HG03196 (cell line): ENCODE measurements at regions not wholly inside any gene's neighbourhood (a gene's known extent, or its start where the extent isn't known, plus 50 kb on each side); places are given as distances from the start of the nearest gene placed in this dataset.
A peak's percentile ranks its signal among the peaks of the same experiment; 100 is the strongest.

Experiments
- ATAC-seq: cut with Tn5 transposase; IDR thresholded peaks from one replicate; pipeline ENCODE4 v1.9.1; 2021; ENCODE audit not compliant: unreplicated experiment

DNA sequence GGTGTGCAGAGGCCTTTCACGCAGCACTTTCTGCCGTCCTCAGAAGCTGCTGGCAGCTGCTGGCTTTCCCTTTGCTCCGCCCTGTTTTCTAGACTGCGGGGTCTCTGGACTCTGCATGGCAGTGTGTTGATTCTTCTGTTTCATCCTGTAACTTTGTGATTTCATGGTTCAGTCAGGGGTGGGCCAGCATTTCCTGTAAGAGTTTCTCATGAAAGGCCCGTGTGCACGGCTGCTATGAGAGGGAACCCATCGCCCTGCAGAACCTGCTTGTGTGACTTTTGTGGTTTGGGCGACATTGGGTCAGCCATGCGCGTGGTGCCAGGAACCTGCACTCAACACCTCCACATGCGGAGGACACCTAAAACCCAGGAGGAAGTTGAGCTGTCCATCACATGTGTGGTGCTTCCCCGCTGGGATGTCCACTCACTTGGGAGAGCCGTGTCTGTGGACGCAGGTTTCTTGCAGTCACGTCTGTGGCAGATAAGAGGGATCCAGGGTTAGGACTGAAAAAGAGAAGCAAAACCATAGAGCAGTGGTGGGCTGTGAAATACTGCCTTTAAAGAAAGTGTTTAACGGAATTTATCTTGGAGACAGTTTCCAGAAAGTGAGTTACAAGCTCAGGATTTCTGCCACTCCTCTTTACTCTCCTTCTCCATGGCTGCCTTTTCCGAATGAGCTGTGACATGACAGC is 167.3 kb upstream of the ALKAL2 start:
- no peak for ATAC-seq

DNA sequence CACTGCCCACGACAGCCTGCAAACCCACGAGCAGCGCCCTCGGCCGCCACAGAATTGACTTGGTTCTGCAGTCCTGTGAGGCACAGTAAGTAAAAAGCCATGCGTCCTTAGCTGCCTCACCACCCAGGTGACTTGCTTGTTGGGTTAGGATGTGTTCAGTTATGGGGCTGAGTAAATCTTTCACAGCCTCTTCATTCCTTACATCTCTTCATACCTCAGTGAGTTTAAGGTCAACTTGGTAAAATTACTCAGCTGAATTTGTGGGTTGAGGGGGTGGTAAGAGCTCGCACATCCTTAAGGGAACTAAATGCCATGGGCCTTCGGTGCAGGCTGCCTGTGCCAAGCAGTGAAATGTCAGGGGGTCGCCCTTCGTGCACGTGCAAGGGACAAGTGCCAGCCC is 165.2 kb upstream of the ALKAL2 start:
- no peak for ATAC-seq

DNA sequence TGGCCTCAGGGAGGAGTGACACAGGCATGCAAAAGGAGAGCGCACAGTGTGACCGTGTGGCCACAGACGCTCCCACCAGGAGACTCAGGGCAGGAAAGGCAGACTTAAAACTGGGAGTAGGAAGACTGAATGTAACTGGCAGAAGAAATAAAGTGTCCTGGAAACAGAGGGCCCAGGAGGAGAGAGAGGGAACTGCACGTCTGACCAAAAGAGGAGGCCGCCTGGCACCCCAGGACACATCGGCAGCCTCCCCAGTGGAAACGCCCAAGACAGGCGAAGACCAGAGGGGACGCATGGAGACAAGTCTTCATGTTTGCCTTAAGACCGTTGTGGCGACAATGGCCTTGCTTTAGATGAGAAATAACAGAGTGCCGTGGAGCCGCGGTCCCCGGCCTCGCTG is 163.6 kb upstream of the ALKAL2 start:
- ATAC-seq = no peak

DNA sequence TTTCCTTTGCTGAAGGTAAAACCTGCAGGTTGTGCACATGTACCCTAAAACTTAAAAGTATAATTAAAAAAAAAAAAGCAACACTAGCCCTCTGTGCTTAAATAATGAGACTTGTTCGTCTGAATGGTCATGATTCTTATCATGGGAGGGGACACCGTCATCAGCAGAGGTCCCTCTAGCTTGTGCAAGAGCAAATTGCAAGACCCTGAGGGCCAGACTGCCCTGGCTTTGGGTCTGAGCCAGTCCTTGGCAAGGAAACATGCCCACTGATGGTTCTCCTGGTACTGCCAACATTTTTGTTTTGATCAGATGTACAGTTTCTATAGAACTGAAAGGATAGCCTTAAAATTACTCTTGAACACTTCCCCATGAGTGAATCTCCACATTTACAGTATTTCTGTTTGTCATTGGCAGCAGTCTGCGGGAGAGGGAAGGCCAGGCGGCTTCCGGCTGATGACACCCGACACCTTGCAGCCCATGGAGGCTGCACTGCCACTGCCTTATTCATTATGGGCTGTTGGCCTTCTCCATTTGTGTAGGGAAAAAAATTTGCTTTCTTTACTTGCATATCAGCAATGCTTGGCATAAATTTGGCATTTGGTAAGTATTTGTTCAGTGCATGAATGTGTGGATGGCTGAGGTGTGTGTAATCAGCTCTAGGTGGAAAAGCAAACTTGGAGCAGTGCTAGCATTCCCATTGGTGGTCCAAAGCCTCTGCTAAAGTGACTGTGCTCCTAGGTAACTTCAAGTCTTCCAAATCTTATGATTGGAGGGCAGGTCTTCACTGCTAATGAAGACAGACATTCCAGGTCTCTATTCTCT is 161.6 kb upstream of the ALKAL2 start:
- no peak for ATAC-seq

DNA sequence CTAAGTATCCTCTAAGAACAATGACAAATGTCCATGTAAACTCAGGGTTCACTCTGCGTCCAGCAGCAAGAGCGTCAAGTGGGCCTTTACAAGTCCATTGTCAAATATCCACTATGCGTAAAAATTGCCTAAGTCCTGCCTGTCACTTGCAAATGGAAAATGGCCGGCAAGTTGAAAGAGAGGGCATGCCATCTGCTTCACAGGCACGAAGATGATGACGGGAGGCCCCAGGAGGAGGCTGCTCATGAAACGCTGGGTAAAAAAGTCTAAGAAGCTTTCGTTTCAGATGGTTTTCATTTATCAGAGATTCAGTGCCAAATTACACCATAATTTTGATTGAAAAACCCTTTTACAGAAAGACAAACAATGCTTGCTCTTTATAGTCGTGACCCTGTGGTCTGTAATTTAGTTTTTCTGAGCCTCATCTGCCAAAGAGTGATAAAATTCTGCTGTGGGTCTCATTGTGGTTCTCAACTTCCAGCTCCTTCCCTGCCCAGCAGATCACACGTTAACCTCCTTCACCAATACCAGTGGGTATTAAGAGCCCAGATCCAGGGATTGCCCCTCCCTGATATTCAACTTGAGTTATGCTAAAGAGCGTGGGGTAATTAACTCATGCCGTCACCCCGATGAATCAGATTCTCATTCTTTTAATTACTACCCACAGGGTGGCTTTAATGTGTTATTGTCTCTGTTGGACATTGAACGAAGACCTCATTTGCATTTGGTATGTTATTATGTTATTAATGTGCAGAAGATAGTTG is 160.2 kb upstream of the ALKAL2 start:
- no peak for ATAC-seq

DNA sequence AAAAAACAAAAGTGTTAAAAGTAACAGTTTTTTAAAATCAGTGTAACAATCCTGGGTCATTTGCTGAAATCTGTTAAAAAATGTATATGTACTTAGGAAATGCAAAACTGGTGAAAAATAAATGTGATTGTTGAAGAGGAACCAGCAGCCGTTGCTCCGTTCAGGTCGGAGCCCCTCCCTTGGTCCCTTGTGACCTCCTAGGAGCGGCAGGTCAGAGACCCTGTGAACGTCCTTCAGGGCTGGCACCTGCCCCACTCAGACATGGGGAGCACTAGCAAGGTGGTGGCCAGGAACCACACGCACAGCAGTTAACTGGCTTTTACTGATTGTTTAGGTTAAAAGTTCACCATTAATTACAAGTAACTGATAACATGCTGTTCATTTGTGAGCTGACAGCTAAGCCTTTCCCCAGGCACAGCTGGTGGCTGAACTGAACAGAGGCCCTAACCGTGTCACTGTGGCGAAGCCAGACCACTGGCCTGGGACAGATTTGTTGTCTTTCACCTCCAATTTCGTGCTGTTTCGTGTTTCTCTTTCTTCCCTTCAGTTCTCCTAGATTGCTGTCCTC is 159.2 kb upstream of the ALKAL2 start:
- ATAC-seq = no peak

DNA sequence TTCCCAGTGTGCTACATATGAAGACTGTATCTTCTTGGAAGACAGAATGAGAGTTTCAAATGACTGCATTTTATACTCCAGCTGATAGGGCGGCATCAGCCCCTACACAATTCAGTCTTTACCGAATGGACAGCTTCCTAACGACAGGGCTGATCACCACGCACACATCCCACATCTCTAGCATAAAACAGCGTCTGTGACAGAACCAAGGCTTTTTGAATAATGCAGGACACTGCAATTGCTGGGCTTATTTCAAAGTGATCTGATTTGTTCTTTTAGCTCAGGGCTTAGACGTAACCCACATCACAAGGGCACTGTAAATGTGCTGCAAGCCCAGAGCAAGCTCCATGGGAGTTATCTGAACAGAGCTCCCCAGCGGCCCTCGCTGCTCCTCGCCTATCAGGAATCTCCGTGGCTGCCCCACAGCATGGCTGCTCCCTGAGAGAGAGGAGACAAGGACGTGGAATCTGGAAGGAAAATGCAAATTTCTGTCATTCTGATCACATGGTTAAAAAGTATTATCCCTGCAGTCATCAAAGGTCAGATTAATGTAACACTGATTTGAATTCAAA is 158.5 kb upstream of the ALKAL2 start:
- no peak for ATAC-seq

DNA sequence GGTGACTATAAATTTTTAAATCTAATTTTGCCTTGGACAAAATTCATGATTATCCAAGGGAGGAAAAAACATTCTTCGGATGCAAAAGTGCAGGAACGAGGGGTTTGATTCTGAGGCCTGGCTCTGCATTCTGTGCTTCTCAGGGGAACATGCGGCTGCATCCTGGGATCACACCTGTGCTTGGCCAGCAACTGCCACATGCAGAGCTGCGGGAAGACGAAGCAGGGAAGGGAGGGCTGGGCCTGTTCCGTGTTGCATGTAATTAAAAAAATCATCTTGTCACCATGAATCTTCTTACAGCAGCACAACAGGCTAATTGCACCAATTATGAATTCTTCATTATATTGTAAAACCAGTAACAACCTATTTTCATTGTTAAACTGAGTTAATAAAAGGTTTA is 158.0 kb upstream of the ALKAL2 start:
- no peak for ATAC-seq

DNA sequence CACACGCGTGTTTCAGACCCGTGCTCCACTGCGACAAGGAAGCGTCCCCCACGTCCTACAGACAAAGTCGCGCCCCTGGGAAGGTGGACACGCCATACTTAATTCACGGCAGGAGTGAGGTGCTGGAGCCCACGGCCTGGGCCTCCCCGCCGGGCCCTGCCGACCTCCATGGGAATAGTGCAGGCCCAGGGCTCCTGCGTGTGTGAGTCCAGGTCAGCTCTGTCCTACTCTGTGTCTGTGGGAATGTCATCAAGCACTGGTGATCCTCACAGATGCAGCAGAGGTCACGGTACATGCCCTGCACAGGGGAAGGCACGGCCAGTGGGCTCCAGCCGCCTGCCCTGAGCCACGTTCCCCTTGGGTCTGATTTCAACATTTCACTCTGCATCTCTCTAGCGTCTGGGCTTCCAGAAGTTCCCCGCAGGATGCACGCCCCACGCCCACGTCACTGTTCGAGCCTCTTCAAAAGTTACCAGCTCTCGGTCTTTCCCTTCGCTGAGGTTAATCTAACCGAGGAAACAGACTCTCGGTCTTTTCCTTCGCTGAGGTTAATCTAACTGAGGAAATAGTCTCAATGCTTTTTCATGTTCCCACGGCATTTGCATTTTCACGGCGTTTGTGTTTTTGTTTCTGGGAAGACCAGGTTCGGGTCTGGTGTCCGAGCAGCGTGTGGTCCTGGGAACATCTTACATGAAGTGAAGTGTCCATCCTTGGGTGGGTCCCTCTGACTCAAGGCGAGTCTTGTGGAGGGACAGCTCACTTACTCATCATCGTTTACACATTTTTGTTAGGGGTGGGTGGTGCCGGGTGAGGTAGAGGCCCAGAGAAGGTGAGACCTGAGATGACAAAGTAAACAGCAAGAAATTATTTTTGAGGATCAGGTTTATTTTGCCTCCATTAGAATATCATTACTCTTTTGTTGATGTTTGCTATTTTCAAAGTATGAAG is 157.3 kb upstream of the ALKAL2 start:
- no peak for ATAC-seq

DNA sequence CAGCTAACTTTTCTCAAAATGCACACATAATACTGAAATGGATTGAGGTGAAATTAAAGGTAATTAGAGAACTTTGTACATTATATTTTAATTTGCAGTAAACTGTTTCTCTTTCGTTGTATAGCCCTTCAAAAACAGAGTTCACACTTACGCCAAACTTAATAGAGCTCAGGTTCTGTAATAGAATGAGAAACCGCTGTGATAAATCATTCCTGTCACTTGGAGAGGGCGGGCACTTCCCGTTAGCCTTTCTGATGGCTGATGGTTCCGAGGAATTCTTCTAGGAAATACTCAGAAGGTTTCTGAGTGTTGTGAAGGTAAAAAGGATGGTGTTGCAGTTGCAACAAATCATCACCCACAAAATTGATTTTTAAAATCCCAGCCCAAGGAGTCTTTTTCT is 155.8 kb upstream of the ALKAL2 start:
- no peak for ATAC-seq

DNA sequence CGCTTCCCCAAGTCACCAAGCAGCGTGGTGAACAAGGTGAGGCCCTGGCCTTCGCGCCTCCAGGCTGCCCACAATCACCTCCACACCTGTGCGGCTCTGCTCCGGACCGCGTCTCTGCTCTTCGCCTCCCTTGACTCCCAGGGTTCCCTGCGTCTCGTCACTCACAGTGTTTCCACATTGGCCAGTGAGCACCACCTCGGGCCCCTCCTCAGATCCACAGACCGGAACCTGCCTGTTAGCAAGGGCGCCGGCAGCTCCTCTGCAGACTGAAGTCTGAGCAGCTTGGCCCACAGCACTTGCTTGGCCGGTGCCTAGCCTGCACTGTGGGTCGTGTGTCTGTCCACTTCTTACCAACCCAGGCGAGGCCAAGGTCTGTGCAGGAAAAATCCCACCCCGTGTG is 155.3 kb upstream of the ALKAL2 start:
- no peak for ATAC-seq

DNA sequence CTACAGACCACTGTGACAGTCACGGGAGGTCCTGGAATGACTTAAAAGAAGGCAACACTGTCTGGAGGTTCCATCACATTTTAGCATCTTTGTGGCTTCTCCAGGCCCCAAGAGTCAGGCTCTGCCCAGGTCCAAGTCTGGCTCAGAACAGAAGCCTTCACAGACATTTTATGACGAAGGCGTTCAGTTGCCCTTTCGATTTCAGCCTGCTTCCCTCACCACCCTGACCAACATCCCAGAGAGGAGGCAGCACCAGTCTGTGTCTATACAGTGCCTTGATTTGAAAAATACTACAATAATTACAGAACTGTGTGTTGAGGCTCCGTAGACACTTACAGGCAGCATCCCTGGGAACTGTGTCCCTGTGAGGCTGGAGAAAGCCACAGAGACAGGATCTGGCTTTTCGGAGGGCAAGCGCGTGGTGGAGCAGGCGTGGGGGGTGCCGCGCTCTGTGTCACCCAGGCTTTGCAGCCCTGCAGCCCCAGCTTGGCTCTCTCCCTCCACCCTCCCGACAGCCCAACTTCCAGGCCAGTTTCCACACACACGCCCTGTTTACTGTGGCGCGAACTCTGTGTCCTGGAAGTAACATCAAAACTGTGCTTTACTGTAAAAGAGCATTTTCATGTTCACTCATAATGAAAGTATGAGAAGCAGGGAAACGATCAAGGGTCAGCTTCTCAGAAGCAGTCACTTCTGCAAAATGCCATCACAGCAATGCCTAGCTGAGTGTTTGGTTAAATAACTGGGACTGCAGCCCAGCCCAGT is 153.5 kb upstream of the ALKAL2 start:
- ATAC-seq = no peak

DNA sequence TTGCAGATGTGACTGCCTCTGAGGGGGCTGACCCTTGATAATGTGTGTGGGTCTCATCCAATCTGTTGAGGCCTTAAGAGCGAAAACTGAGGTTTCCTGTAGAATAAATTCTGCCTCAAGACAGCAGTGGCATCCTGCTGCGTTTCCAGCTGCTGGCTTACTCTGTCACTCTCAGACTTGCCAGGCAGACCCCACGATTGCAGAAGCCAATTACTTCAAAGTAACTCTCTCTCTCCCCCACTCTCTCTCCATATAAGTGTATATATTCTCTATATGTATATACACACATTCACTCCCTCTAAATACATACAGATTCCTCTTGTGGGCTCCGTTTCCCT is 152.5 kb upstream of the ALKAL2 start:
- ATAC-seq = no peak

DNA sequence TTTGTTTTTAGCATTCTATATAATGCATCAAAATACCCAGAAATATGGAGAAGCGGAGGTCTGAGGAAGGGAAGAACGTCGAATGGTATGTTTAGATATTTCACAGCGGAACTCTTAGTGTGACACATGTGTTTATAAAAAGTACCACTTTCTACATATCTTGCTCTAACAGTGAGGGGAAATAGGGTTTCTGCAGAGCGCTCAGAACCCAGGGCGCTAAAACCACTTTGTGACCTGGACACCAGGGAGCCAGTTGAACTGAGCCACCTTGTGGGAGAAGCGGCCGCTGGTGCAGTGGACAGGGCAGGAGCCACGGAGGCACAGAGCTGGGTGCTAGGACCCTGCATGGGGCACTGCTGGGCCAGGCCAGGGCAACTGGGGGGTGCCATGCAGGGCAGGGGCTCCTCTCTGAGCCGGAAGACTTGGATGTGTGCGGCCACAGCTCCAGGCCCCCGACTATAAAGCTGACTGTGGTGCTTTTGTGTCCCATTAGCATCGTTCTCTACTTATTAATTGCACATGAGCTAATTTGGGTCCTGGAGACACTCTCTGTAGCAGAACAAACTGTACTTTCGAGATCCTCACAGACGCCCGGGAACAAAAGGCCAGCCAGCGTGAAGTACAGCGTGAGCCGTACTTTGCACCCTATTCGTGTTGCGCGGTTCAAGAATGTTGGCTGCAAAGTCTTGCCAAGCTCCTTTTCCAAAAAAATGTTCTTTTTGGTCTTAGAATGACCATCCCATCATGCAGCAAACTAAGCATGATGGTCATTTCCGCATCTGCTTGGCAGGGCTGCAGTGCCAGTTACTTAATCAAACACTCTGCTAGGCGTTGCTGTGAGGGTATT is 151.9 kb upstream of the ALKAL2 start:
- no peak for ATAC-seq

DNA sequence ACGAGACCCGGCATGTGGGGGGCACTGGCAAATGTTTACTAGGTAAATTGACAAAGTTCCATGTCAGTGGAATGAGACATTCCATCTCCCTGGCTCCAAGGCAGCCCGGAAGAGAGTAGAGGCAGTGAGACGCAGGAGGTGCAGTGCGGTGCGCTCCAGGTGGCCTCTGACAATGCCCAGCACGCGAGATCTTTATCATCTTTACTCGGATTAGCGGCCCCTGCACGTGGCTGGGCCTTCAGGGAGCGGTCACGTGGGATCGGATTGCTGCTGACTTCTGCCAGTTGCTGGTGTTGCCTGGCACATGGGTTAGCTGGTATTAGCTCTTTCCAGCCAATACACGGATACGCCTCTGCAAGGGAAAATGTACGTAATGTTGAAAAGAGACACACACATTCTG is 151.2 kb upstream of the ALKAL2 start:
- ATAC-seq = no peak

DNA sequence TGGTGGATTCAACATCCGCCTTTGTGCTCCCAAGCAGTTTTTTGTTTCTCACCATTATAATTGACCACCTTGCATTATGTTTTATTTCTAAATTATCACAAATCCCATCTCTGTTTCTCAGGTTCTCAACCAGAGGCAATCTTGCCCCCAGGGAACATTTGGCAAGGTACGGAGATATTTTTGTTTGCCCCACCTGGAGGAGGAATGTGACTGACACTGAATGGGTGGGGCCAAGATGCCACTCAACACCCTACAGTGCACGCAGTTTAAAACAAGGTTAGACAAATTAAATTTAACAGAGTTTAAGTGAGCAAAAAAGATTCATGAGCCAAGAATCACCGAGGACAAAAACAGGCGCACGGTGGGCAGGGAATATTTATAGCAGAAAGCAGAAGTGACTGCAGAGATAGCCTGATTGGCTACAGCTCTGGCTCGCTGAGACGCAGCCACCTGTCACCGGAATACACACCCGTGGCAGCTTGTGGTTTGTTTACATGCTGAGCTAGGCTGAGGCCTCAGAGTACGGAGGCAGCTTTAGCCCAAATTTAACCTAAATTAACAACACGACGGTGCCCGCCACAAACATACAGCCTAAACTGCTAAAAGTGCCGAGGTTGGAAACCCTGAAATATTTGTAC is 150.0 kb upstream of the ALKAL2 start:
- ATAC-seq = peak; percentile 96

DNA sequence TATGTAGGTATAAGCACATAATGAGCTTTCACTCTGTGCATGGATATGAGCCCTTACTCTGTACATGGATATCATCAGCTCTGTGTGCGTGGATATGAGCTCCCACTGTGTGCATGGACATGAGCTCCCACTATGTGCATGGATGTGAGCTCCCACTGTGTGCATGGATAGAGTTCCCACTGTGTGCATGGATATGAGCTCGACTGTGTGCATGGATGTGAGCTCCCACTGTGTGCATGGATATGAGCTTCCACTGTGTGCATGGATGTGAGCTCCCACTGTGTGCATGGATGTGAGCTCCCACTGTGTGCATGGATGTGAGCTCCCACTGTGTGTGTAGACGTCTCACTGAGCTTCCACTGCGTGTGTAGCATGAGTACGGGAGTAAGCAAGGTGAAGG is 149.3 kb upstream of the ALKAL2 start:
- no peak for ATAC-seq

DNA sequence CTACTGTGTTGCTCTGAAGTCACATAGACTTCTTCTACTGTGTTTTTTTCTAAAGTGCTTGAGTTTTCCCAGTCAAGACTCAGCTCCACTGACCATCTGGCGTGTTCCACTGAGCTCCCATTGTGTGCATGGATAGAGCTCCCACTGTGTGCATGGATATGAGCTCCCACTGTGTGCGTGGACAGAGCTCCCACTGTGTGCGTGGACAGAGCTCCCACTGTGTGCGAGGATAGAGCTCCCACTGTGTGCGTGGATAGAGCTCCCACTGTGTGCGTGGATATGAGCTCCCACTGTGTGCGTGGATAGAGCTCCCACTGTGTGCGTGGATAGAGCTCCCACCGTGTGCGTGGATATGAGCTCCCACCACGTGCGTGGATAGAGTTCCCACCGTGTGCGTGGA is 148.3 kb upstream of the ALKAL2 start:
- no peak for ATAC-seq
